T-helper 2 cell (primary cell): ENCODE measurements at regions not wholly inside any gene's neighbourhood (a gene's known extent, or its start where the extent isn't known, plus 50 kb on each side); places are given as distances from the start of the nearest gene placed in this dataset.

ENCODE experiments used
- DNase-seq, 5 experiments: peaks; one replicate each; pipeline versions ENCODE4 v3.0.0 to v3.0.0-alpha.2; 2012 to 2022

- no peak for DNase-seq
These were observed 85.7 kb upstream of the PRR20G start for GRCh38 chr3:127373441-127374085.

- no peak for DNase-seq
These were observed 84.0 kb upstream of the PRR20G start for GRCh38 chr3:127371846-127372245.

- no peak for DNase-seq
These were observed 83.5 kb upstream of the PRR20G start for GRCh38 chr3:127371334-127371733.

- no peak for DNase-seq
These were observed 83.1 kb upstream of the PRR20G start for GRCh38 chr3:127370906-127371305.

- DNase-seq: no peak
These were observed 81.6 kb upstream of the PRR20G start for GRCh38 chr3:127369356-127369935.

GRCh38 chr3:127368186-127369032 lies 80.6 kb upstream of the PRR20G start:
- no peak for DNase-seq

GRCh38 chr3:127367593-127367992 lies 79.7 kb upstream of the PRR20G start:
- no peak for DNase-seq

GRCh38 chr3:127366383-127366782 lies 78.5 kb upstream of the PRR20G start:
- no peak for DNase-seq

- no peak for DNase-seq
These were observed 77.4 kb upstream of the PRR20G start for GRCh38 chr3:127365163-127365798.

GRCh38 chr3:127363891-127364290 lies 76.0 kb upstream of the PRR20G start:
- DNase-seq: no peak

- no peak for DNase-seq
These were observed 75.3 kb upstream of the PRR20G start for GRCh38 chr3:127363171-127363570.

GRCh38 chr3:127360647-127361046 lies 72.8 kb upstream of the PRR20G start:
- no peak for DNase-seq

GRCh38 chr3:127358641-127359040 lies 70.8 kb upstream of the PRR20G start:
- DNase-seq: no peak

GRCh38 chr3:127356381-127356780 lies 68.5 kb upstream of the PRR20G start:
- no peak for DNase-seq

- no peak for DNase-seq
These were observed 66.9 kb upstream of the PRR20G start for GRCh38 chr3:127354761-127355160.

GRCh38 chr3:127352612-127353011 lies 64.8 kb upstream of the PRR20G start:
- DNase-seq: no peak

- no peak for DNase-seq
These were observed 64.0 kb upstream of the PRR20G start for GRCh38 chr3:127351775-127352350.

- no peak for DNase-seq
These were observed 63.5 kb upstream of the PRR20G start for GRCh38 chr3:127351321-127351720.

GRCh38 chr3:127350172-127351050 lies 62.6 kb upstream of the PRR20G start:
- no peak for DNase-seq

GRCh38 chr3:127349501-127350171 lies 61.8 kb upstream of the PRR20G start:
- no peak for DNase-seq

- no peak for DNase-seq
These were observed 54.9 kb upstream of the PRR20G start for GRCh38 chr3:127342735-127343134.
